ENCODE measurements at regions not wholly inside any gene's neighbourhood (a gene's known extent, or its start where the extent isn't known, plus 50 kb on each side); places are given as distances from the start of the nearest gene placed in this dataset.
"Not testable (repeated sequence)": the region's sequence is repeated elsewhere in the genome, so short reads cannot be mapped to it uniquely, and the experiment has no call there.

GRCh38 chr15:100769975-100770340, 109.7 kb upstream of the ALDH1A3 start:
- in situ Hi-C loops (cut with HindIII; ENCODE audit: low sequenced_read_pairs) = no loop called here
- no peak overlapping the region for H3K4me3 ChIP-seq (ENCODE audit: low read depth, low read length)
- TF ChIP-seq CTCF (IDR thresholded peaks at IDR 0.05; ENCODE audit: low read depth, low read length) = no peak
- DNase-seq (ENCODE audit: low read depth, low spot score) = no peak

- in situ Hi-C loops (cut with HindIII; ENCODE audit: low sequenced_read_pairs) = no loop called here
- no peak for TF ChIP-seq CTCF (IDR thresholded peaks at IDR 0.05; ENCODE audit: low read depth, low read length)
- DNase-seq (ENCODE audit: low read depth, low spot score) = no peak
Measured at GRCh38 chr15:100770661-100771584, 108.7 kb upstream of the ALDH1A3 start.

GRCh38 chr15:100771746-100772145, 107.9 kb upstream of the ALDH1A3 start:
- no peak for TF ChIP-seq CTCF (IDR thresholded peaks at IDR 0.05; ENCODE audit: low read depth, low read length)
- DNase-seq (ENCODE audit: low read depth, low spot score) = no peak
- in situ Hi-C loops (cut with HindIII; ENCODE audit: low sequenced_read_pairs) = no loop called here
- H3K4me3 ChIP-seq (ENCODE audit: low read depth, low read length) = no peak overlapping the region

More at GRCh38 chr15:100770661-100771584, 108.7 kb upstream of the ALDH1A3 start:
- no peak overlapping the region for H3K4me3 ChIP-seq (ENCODE audit: low read depth, low read length)

DNA sequence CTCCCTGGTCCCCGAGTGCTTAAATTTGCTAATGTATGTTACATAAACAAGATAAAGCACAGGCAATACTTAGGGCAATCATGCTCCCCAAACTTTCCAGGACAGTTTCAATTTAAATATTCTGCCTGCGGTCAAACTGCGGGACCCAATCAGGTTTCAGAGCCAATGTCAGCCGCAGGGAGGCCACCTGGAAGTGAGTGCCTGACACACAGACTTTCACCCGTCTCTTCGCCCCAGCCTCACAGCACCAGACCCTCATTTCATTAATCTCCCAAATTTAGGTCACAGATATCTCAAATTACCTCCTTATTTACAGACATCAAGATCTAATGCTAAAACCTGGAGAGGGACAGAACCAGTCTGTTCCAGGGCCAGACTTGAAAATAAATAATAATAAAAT, 107.2 kb upstream of the ALDH1A3 start:
- no peak overlapping the region for H3K4me3 ChIP-seq (ENCODE audit: low read depth, low read length)
- DNase-seq (ENCODE audit: low read depth, low spot score) = no peak
- no peak for TF ChIP-seq CTCF (IDR thresholded peaks at IDR 0.05; ENCODE audit: low read depth, low read length)
- in situ Hi-C loops (cut with HindIII; ENCODE audit: low sequenced_read_pairs) = no loop called here

DNA sequence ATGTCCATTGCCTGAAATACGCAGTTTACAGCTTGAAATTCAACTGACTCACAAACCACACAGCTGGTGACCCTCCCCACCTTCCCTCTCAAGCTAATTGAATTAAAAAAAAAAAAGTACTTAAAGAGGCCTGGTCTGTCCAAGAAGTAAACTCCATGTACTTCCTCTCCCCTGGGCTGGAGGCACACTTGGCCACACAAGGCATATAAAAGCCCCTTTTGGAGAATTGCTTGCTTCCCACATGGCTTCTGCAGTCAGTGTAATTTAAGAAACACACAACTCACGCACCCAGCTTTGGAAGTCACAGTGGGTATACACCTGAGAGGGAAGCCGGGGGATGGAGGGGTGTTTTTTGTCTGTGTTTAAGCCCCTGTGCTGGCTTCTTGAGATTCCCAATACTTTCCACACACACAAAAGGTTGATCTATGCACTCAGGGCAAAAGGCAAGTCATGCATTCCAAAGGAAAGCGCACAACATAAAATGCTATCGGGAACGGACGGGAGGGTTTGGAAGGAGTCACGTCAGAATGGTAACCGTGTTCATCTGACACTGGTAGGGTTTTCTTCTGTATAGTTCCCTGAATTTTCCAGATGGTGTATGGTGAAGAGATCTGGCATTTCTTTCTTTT, 106.6 kb upstream of the ALDH1A3 start:
- DNase-seq (ENCODE audit: low read depth, low spot score) = no peak
- in situ Hi-C loops (cut with HindIII; ENCODE audit: low sequenced_read_pairs) = no loop called here
- no peak overlapping the region for H3K4me3 ChIP-seq (ENCODE audit: low read depth, low read length)
- TF ChIP-seq CTCF (IDR thresholded peaks at IDR 0.05; ENCODE audit: low read depth, low read length) = no peak

GRCh38 chr15:100774044-100774443, 105.6 kb upstream of the ALDH1A3 start:
- DNase-seq (ENCODE audit: low read depth, low spot score); in situ Hi-C loops (cut with HindIII; ENCODE audit: low sequenced_read_pairs); H3K4me3 ChIP-seq (ENCODE audit: low read depth, low read length): not testable (repeated sequence)

DNA sequence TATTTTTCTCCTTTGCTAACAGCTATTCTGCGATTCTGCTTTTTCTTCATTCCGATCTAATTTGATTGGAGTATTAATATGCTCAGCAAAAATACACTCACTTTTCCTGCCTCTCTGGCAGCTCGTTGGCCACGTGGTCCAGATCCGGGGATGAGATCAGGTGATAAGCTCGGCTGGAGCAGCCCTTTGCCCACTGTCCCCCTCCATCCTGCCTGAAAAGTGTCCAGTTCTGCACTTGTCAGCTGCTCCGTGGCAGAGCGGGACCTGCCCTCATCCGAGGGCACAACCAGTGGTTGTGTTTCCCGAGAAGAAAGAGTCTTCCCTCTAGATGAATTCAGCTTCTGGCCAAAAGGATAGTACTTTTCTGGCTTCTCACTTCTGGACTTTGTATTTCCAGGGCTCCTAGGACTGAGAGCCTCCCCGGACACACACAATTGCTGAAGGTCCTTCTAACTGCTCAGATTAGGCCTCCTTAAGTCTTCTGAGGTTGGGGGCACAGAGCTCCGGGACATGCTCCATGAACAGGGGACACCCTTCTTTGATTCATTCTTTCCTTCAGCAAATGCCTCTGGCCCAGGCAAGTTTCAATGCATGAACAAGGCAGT, 103.9 kb upstream of the ALDH1A3 start:
- no peak for DNase-seq (ENCODE audit: low read depth, low spot score)
- in situ Hi-C loops (cut with HindIII; ENCODE audit: low sequenced_read_pairs) = no loop called here
- H3K4me3 ChIP-seq (ENCODE audit: low read depth, low read length) = no peak overlapping the region
- no peak for TF ChIP-seq CTCF (IDR thresholded peaks at IDR 0.05; ENCODE audit: low read depth, low read length)
